H1 (cell line): ENCODE measurements at regions not wholly inside any gene's neighbourhood (a gene's known extent, or its start where the extent isn't known, plus 50 kb on each side); places are given as distances from the start of the nearest gene placed in this dataset.

ENCODE experiments used
- ASH2L ChIP-seq: fragments of 200-600, 300-600 bp; sonication (generic); IDR thresholded peaks from one replicate; pipeline ENCODE4 v1.7.1; 2017; ENCODE audit warnings: low read length
- CREB1 ChIP-seq: IDR thresholded peaks from 2 replicates; pipeline ENCODE4 v1.6.1; 2012; ENCODE audit warnings: inconsistent platforms
- EZH2 ChIP-seq: fragments of 200-600 bp; sonication (generic); IDR thresholded peaks from 2 replicates; pipeline ENCODE4 v1.7.1; 2012; ENCODE audit warnings: low read depth, mild to moderate bottlenecking, moderate library complexity, low read length, inconsistent platforms; ENCODE audit not compliant: severe bottlenecking
- KDM4A ChIP-seq: IDR thresholded peaks from one replicate; pipeline ENCODE4 v1.7.1; 2012; ENCODE audit warnings: low read depth, mild to moderate bottlenecking, moderate library complexity, low read length, inconsistent platforms; ENCODE audit not compliant: severe bottlenecking
- RBBP5 ChIP-seq: IDR thresholded peaks from 2 replicates; pipeline ENCODE4 v1.7.1; 2012; ENCODE audit warnings: low read depth, mild to moderate bottlenecking, inconsistent platforms, low read length, moderate library complexity, borderline replicate concordance
- RXRA ChIP-seq: IDR thresholded peaks from 2 replicates; pipeline ENCODE4 v1.6.1; 2011; ENCODE audit warnings: low read depth, mild to moderate bottlenecking, low read length, moderate library complexity; ENCODE audit not compliant: insufficient read depth
- SP2 ChIP-seq: IDR thresholded peaks from 2 replicates; pipeline ENCODE4 v1.6.1; 2012; ENCODE audit warnings: mild to moderate bottlenecking, low read length, inconsistent platforms
- TAF7 ChIP-seq: optimal IDR thresholded peaks from 2 replicates; pipeline ENCODE3; 2011; ENCODE audit warnings: low read depth, mild to moderate bottlenecking, inconsistent platforms, low read length, moderate library complexity, borderline replicate concordance
- YY1 ChIP-seq: IDR thresholded peaks from 2 replicates; pipeline ENCODE4 v1.6.1; 2011; ENCODE audit warnings: low read depth, mild to moderate bottlenecking, low read length

DNA sequence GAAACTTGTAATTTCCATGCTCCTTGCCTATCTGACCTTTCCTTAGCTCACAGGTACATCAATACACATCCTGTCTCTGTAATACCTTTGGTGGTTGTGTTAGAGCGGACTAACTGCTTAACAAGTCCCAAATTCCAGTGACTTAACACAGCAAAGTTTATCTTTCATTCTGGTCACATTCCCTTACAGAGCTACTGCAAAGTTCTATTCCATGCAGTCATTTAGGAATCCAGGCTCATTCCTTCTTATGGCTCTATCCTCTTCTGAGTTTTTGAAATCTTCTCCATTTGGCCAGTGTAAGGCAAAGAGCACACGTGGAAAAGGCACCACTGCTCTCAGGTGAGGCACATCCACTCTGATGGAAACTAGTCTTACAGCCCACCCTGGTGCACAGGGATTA is 238.6 kb upstream of the ANKRD55 start (continued):
- TF ChIP-seq CREB1, result no peak
- no peak for TF ChIP-seq TAF7
- no peak for TF ChIP-seq YY1
- no peak for TF ChIP-seq EZH2
- TF ChIP-seq RXRA, result no peak
- no peak for TF ChIP-seq ASH2L
- no peak for TF ChIP-seq SP2
- TF ChIP-seq RBBP5, result no peak
- TF ChIP-seq KDM4A, result no peak
- TF ChIP-seq, all 59 proteins: peak for 0
